ENCODE measurements at regions not wholly inside any gene's neighbourhood (a gene's known extent, or its start where the extent isn't known, plus 50 kb on each side); places are given as distances from the start of the nearest gene placed in this dataset.
"Not testable (repeated sequence)": the region's sequence is repeated elsewhere in the genome, so short reads cannot be mapped to it uniquely, and the experiment has no call there.

DNA sequence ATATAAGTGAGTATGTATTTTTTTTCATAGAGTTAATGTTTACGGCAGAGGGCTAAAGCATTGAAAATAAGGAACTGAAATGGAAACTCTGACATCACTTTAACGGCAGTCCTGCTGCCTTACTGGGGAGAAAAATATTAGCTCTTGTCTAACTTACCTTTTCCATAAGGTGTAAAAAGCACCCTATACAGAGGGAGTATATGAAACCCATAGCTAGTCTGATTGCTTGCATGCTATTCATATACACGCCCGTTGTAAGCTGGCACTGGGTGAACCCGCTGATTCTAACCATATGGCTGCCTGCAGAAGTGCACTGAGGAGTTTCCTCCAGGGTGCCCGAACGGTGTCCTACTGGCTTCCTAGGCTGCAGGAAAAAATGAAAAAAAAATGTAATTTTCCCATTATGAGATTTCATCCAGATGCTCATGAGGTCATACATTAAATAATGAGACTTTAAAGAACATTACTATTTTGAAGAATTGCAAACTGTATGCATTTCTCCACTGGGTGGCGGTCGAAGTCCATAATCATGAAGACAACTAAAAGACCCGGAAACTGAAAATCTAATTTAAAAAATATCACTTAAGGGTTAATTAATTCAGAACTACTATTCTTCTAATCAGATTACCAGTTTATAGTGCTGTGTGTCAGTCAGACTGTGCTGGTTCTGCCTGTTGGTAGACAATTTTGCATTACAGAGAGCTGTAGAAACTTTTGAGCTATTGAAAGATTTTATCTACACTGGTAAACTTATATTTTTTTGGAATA, 144.7 kb downstream of the ALX1 start:
- peak; percentile 52 for TF ChIP-seq CTCF (IDR thresholded peaks at IDR 0.05; ENCODE audit: low read length, missing control alignments)
- no peak overlapping the region for H3K4me3 ChIP-seq (replicated peaks; ENCODE audit: low read depth, low read length)
- DNase-seq (ENCODE audit: low read depth): peak; percentile 50

GRCh38 chr12:85425349-85425612, 145.3 kb downstream of the ALX1 start:
- no peak for DNase-seq (ENCODE audit: low read depth)
- H3K4me3 ChIP-seq (replicated peaks; ENCODE audit: low read depth, low read length): no peak overlapping the region
- TF ChIP-seq CTCF (IDR thresholded peaks at IDR 0.05; ENCODE audit: low read length, missing control alignments): no peak

GRCh38 chr12:85425926-85426325, 145.9 kb downstream of the ALX1 start:
- no peak for DNase-seq (ENCODE audit: low read depth)
- no peak overlapping the region for H3K4me3 ChIP-seq (replicated peaks; ENCODE audit: low read depth, low read length)
- TF ChIP-seq CTCF (IDR thresholded peaks at IDR 0.05; ENCODE audit: low read length, missing control alignments): no peak

DNA sequence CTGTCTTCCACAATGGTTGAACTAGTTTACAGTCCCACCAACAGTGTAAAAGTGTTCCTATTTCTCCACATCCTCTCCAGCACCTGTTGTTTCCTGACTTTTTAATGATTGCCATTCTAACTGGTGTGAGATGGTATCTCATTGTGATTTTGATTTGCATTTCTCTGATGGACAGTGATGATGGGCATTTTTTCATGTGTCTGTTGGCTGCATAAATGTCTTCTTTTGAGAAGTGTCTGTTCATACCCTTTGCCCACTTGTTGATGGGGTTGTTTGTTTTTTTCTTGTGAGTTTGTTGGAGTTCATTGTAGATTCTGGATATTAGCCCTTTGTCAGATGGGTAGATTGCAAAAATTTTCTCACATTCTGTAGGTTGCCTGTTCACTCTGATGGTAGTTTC, 153.1 kb downstream of the ALX1 start:
- not testable (repeated sequence) for DNase-seq (ENCODE audit: low read depth); H3K4me3 ChIP-seq (replicated peaks; ENCODE audit: low read depth, low read length)

DNA sequence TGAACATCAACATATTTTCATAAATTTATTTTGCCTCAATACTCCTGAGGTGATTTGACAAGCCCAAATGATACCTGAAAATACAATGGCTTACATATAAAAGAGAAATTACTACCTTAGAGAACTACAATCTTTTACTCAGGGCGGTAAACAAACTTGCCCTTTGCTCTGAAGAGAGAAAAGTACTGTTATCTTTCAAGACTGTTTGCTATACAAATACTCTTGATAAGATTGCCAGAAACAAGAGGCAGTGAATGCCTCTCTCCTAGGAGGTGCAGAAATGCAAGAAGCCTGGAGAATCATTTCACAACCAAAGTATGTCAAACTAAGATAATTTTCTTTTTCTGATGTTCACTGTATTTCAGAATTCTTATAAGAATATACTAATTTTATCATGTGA, 160.3 kb downstream of the ALX1 start:
- TF ChIP-seq CTCF (IDR thresholded peaks at IDR 0.05; ENCODE audit: low read length, missing control alignments): no peak
- no peak for DNase-seq (ENCODE audit: low read depth)
- no peak overlapping the region for H3K4me3 ChIP-seq (replicated peaks; ENCODE audit: low read depth, low read length)

DNA sequence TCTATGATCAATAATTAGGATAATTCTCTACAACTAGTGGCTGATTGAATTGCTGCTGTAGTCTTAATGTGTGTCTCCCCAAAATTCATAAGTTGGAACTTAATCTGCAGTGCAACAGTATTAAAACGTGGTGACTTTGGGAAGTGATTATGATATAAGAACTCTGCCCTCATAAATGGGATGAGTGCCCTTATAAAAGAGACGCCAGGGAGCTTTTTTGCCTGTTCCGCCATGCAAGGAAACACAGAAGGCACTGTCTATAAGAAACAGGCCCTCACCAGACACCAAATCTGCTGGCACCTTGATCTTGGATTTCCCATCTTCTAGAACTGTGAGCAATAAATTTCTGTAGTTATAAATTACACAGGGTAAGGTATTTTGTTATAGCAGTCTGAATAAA, 161.0 kb downstream of the ALX1 start:
- H3K4me3 ChIP-seq (replicated peaks; ENCODE audit: low read depth, low read length): no peak overlapping the region
- DNase-seq (ENCODE audit: low read depth): no peak
- TF ChIP-seq CTCF (IDR thresholded peaks at IDR 0.05; ENCODE audit: low read length, missing control alignments): no peak

DNA sequence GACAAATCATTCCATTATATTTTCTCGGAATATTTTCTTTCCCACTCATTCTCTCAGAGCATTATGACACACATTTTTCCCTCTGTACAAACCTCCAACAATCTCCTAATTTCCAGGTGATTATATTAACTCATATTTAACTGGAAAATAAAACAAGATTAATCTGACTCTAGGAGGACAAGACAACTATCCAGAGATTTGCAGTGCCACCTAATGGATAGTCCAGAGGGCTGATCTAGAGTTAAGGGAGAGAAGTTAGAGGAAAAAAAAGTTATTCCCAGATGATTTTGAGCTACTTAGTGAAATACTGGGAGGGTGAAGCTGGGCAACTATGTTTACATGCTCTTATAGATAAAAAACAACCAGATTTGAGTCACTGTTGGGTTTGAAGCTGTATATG, 161.7 kb downstream of the ALX1 start:
- no peak overlapping the region for H3K4me3 ChIP-seq (replicated peaks; ENCODE audit: low read depth, low read length)
- peak; percentile 33 for DNase-seq (ENCODE audit: low read depth)
- peak; percentile 41 for TF ChIP-seq CTCF (IDR thresholded peaks at IDR 0.05; ENCODE audit: low read length, missing control alignments)

Measured in fibroblast of pulmonary artery (primary cell).